ENCODE measurements at regions not wholly inside any gene's neighbourhood (a gene's known extent, or its start where the extent isn't known, plus 50 kb on each side); places are given as distances from the start of the nearest gene placed in this dataset.

DNA sequence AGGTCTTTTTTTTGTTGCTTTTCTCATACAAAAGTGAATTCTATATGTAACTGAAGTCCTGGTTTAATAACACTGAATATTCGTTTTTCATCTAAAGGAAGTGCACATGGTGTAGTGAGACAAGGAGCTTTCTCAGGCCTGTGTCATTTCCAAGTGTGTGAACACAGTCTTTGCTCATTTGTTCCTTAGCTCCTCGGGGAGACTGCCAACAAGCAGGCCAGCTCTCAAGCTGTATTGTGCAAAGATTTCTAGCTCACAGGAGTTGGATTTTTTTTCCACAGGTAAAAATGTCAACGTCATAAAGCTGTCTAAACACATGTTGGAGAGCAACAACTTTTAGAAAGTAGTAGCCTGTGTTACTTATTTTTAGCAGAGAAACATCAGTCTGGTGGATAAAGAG, 87.8 kb upstream of the S1PR1 start:
- TF ChIP-seq POLR2A (IDR thresholded peaks at IDR 0.05), result no peak
- TF ChIP-seq, protein P1, sequence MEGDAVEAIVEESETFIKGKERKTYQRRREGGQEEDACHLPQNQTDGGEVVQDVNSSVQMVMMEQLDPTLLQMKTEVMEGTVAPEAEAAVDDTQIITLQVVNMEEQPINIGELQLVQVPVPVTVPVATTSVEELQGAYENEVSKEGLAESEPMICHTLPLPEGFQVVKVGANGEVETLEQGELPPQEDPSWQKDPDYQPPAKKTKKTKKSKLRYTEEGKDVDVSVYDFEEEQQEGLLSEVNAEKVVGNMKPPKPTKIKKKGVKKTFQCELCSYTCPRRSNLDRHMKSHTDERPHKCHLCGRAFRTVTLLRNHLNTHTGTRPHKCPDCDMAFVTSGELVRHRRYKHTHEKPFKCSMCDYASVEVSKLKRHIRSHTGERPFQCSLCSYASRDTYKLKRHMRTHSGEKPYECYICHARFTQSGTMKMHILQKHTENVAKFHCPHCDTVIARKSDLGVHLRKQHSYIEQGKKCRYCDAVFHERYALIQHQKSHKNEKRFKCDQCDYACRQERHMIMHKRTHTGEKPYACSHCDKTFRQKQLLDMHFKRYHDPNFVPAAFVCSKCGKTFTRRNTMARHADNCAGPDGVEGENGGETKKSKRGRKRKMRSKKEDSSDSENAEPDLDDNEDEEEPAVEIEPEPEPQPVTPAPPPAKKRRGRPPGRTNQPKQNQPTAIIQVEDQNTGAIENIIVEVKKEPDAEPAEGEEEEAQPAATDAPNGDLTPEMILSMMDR (IDR thresholded peaks at IDR 0.05), result no peak

All from ovary (tissue), 3 donors.